Neural progenitor cell (in vitro differentiated cells): ENCODE measurements at regions not wholly inside any gene's neighbourhood (a gene's known extent, or its start where the extent isn't known, plus 50 kb on each side); places are given as distances from the start of the nearest gene placed in this dataset.
"Not testable (repeated sequence)": the region's sequence is repeated elsewhere in the genome, so short reads cannot be mapped to it uniquely, and the experiment has no call there.

ENCODE experiments used
- CTCF ChIP-seq: fragments of 200-600 bp; sonication (generic); IDR thresholded peaks from 2 replicates; pipeline ENCODE4 v1.5.1; 2017; ENCODE audit warnings: antibody characterized with exemption, mild to moderate bottlenecking
- EZH2phosphoT487 ChIP-seq: fragments of 200-600 bp; sonication (generic); IDR thresholded peaks from 2 replicates; pipeline ENCODE4 v1.6.1; 2017; ENCODE audit warnings: antibody characterized with exemption

GRCh38 chr14:89687129-89687528 is 267.4 kb downstream of the EFCAB11 start:
- not testable (repeated sequence) for TF ChIP-seq CTCF, EZH2phosphoT487
